Endothelial cell of umbilical vein (primary cell): ENCODE measurements at regions not wholly inside any gene's neighbourhood (a gene's known extent, or its start where the extent isn't known, plus 50 kb on each side); places are given as distances from the start of the nearest gene placed in this dataset.

Experiments used
- BruUV-seq: library from RNA; stranded (reverse); fragments of 400-500 nt; replicated peaks from 2 replicates; lab custom pipeline; 2021; lab: Mats Ljungman, UMichigan
- CTCF ChIA-PET: fragments of 300-600, 350-600 bp; sonication (Branson Sonifier 250); formaldehyde crosslinking; loops from one replicate; lab custom pipeline; 2021; ENCODE audit warnings: antibody characterized with exemption, inconsistent platforms; lab: Charles Lee
- POLR2A ChIA-PET: fragments of 300-600, 350-600 bp; sonication (Branson Sonifier 250); formaldehyde crosslinking; loops from one replicate; lab custom pipeline; 2021; ENCODE audit warnings: antibody characterized with exemption, inconsistent platforms; lab: Charles Lee
- DNase-seq: peaks from one replicate; pipeline ENCODE4 v3.0.0-alpha.2; 2011; ENCODE audit warnings: low read depth, low spot score
- FAIRE-seq: peaks from 2 replicates; lab custom pipeline; 2011; peaks lifted over from hg19 to GRCh38; lab: Jason Lieb, UNC
- H2AFZ ChIP-seq: 2 replicates; pipeline ENCODE4 v1.6.0; 2012; ENCODE audit warnings: low read depth, low read length, control low read depth, inconsistent platforms
- H3K27ac ChIP-seq: 2 replicates; pipeline ENCODE4 v1.5.1; 2011; ENCODE audit warnings: low read depth, mild to moderate bottlenecking, control low read depth, low read length, moderate library complexity; ENCODE audit not compliant: insufficient read depth
- H3K27me3 ChIP-seq, 2 experiments: 2 replicates each; pipeline versions ENCODE4 v1.6.0 to v1.6.1; 2011; ENCODE audit warnings: low read length in 2 of 2, mixed read lengths in 1 of 2; ENCODE audit not compliant: control insufficient read depth in 2 of 2, insufficient read depth in 2 of 2
- H3K36me3 ChIP-seq, 2 experiments: 2 replicates in 1 of 2; 3 replicates in 1 of 2; pipeline ENCODE4 v1.5.1; 2011; ENCODE audit warnings: low read length in 2 of 2, mild to moderate bottlenecking in 1 of 2, moderate library complexity in 1 of 2; ENCODE audit not compliant: control insufficient read depth in 2 of 2, insufficient read depth in 2 of 2; ENCODE audit errors: extremely low read depth in 1 of 2
- H3K4me1 ChIP-seq: 3 replicates; pipeline ENCODE4 v1.5.1; 2011; ENCODE audit warnings: mild to moderate bottlenecking, low read length; ENCODE audit not compliant: control insufficient read depth, insufficient read depth; ENCODE audit errors: extremely low read depth
- H3K4me2 ChIP-seq: 2 replicates; pipeline ENCODE4 v1.6.1; 2011; ENCODE audit warnings: low read length, control low read depth, mixed read lengths; ENCODE audit not compliant: insufficient read depth
- H3K4me3 ChIP-seq, 3 experiments: fragments of 200-600 bp in 1 of 3; sonication (generic), shearing (Covaris generic) in 1 of 3; replicated peaks in 1 of 3; 2 replicates each; pipeline ENCODE4 v1.5.1; 2011 to 2016; ENCODE audit warnings: control low read depth in 3 of 3, low read length in 3 of 3, mild to moderate bottlenecking in 2 of 3, inconsistent platforms in 1 of 3, low read depth in 1 of 3, moderate library complexity in 1 of 3; ENCODE audit not compliant: insufficient read depth in 1 of 3
- H3K79me2 ChIP-seq: 2 replicates; pipeline ENCODE4 v1.6.0; 2012; ENCODE audit warnings: low read length, inconsistent platforms; ENCODE audit not compliant: control insufficient read depth, insufficient read depth
- H3K9ac ChIP-seq: replicated peaks from 2 replicates; pipeline ENCODE3; 2011; ENCODE audit warnings: low read length, control low read depth; ENCODE audit not compliant: insufficient read depth; ENCODE audit errors: extremely low read depth
- H3K9me1 ChIP-seq: replicated peaks from 3 replicates; pipeline ENCODE4 v1.6.0; 2011; ENCODE audit warnings: mild to moderate bottlenecking, low read length; ENCODE audit not compliant: control insufficient read depth, insufficient read depth; ENCODE audit errors: extremely low read depth
- H3K9me3 ChIP-seq: replicated peaks from 2 replicates; pipeline ENCODE4 v1.5.1; 2012; ENCODE audit warnings: low read length, inconsistent platforms; ENCODE audit not compliant: control insufficient read depth, insufficient read depth
- H4K20me1 ChIP-seq: replicated peaks from 2 replicates; pipeline ENCODE3; 2011; ENCODE audit warnings: mild to moderate bottlenecking, low read length; ENCODE audit not compliant: control insufficient read depth, insufficient read depth; ENCODE audit errors: extremely low read depth
- EZH2 ChIP-seq: IDR thresholded peaks from 2 replicates; pipeline ENCODE4 v1.6.1; 2012; ENCODE audit warnings: borderline replicate concordance, low read depth, mild to moderate bottlenecking, moderate library complexity, low read length, inconsistent platforms; ENCODE audit not compliant: severe bottlenecking
- FOS ChIP-seq: IDR thresholded peaks from 2 replicates; pipeline ENCODE4 v1.6.1; 2011; ENCODE audit warnings: mild to moderate bottlenecking, low read length, moderate library complexity, borderline replicate concordance; ENCODE audit not compliant: insufficient read depth
- GATA2 ChIP-seq: IDR thresholded peaks from 2 replicates; pipeline ENCODE4 v1.7.0; 2011; ENCODE audit warnings: low read depth, mild to moderate bottlenecking, moderate library complexity, mixed read lengths, low read length; ENCODE audit not compliant: insufficient read length, insufficient read depth
- JUN ChIP-seq: IDR thresholded peaks from 2 replicates; pipeline ENCODE4 v1.6.1; 2011; ENCODE audit warnings: borderline replicate concordance, low read depth; ENCODE audit not compliant: insufficient read length, insufficient read depth
- MYC ChIP-seq: IDR thresholded peaks from one replicate; pipeline ENCODE4 v1.6.1; 2011; ENCODE audit warnings: mild to moderate bottlenecking, low read depth, low read length
- POLR2A ChIP-seq: IDR thresholded peaks from 2 replicates; pipeline ENCODE4 v1.6.1; 2012; ENCODE audit warnings: low read depth, mild to moderate bottlenecking, control low read depth, low read length
- POLR2AphosphoS5 ChIP-seq: IDR thresholded peaks from 2 replicates; pipeline ENCODE4 v1.6.1; 2012; ENCODE audit warnings: low read depth, mild to moderate bottlenecking, control low read depth, low read length, moderate library complexity; ENCODE audit not compliant: insufficient read depth
- dilution Hi-C: fragments of 300-500 bp; cut with MboI; formaldehyde crosslinking; loops from one replicate; pipeline ENCODE4 v1.15.0; 2019; ENCODE audit warnings: low sequenced_read_pairs; ENCODE audit not compliant: extremely low pct_ligation_motif_present
- intact Hi-C: fragments of 100-400 bp; cut with micrococcal nuclease; formaldehyde crosslinking; loops from one replicate; pipeline ENCODE4 v1.10.0; 2022
- TF ChIP-seq, protein P1 (sequence below): IDR thresholded peaks from 2 replicates; pipeline ENCODE4 v1.6.1; 2011; ENCODE audit not compliant: insufficient read depth, insufficient read length
- TF ChIP-seq, protein P2 (sequence below), 2 donors: IDR thresholded peaks; 1 replicate in 1 of 2; 2 replicates in 1 of 2; pipeline ENCODE4 v1.5.1; 2011; ENCODE audit warnings: low read length in 2 of 2, mild to moderate bottlenecking in 2 of 2, moderate library complexity in 2 of 2, control low read depth in 1 of 2, inconsistent platforms in 1 of 2, low read depth in 1 of 2; ENCODE audit not compliant: insufficient read depth in 1 of 2; ENCODE audit errors: extremely low read depth in 1 of 2

DNA sequence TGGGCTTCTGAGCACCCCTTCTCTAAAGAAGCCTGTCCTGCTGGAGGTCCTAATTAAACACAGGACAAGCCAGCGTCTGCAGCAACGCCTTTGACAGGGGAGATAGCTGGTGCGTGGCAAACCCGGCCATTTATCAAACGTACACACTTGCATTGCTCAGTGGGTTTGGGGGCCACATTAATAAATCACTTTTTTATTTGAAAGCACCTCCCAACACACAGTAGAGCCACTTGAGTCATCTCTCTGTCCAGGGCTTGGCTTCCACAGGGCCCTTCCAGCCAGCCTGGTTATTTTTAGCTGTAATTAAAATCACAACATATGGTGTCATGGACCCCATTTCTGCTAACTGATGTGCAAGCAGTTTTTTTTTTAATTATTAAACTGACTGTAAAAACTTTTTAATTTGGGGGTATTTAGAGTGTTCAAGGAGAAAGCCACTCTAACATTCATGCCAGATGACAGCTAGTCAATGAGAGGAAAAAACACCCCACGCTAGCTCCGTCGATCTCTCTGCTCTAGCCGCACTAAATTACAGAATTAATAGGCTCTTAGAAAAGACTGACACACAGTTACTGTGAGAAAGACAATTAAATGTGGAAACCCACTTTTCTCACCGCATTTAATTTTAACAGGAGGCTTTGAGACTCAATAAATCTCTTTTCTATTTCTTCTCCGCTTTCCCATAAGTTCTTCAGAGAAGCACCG lies 201.0 kb upstream of the WSCD1 start:
- ChIA-PET CTCF (no interaction called here), POLR2A (no interaction called here)
- Histone ChIP-seq H2AFZ (no peak overlapping the region), H3K79me2 (no peaks in the 10 kb centered on the region), H3K4me1 (peaks cover 7% of the 10 kb centered on the region), H3K4me3 (no peak overlapping the region), H4K20me1 (no peaks in the 10 kb centered on the region), H3K27ac (no peak overlapping the region), H3K27me3 (no peaks in the 10 kb centered on the region), H3K36me3 (no peaks in the 10 kb centered on the region), H3K4me2 (no peak overlapping the region), H3K9me1 (no peaks in the 10 kb centered on the region), H3K9ac (no peak overlapping the region), H3K9me3 (no peaks in the 10 kb centered on the region)
- intact Hi-C loops, result no loop called here
- DNase-seq (no peak), FAIRE-seq (no peak)
- TF ChIP-seq EZH2 (no peak), GATA2 (no peak), POLR2AphosphoS5 (no peak), JUN (no peak), FOS (no peak), MYC (no peak), POLR2A (no peak)
- TF ChIP-seq, protein P1, sequence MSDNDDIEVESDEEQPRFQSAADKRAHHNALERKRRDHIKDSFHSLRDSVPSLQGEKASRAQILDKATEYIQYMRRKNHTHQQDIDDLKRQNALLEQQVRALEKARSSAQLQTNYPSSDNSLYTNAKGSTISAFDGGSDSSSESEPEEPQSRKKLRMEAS, result no peak
- TF ChIP-seq, protein P2, sequence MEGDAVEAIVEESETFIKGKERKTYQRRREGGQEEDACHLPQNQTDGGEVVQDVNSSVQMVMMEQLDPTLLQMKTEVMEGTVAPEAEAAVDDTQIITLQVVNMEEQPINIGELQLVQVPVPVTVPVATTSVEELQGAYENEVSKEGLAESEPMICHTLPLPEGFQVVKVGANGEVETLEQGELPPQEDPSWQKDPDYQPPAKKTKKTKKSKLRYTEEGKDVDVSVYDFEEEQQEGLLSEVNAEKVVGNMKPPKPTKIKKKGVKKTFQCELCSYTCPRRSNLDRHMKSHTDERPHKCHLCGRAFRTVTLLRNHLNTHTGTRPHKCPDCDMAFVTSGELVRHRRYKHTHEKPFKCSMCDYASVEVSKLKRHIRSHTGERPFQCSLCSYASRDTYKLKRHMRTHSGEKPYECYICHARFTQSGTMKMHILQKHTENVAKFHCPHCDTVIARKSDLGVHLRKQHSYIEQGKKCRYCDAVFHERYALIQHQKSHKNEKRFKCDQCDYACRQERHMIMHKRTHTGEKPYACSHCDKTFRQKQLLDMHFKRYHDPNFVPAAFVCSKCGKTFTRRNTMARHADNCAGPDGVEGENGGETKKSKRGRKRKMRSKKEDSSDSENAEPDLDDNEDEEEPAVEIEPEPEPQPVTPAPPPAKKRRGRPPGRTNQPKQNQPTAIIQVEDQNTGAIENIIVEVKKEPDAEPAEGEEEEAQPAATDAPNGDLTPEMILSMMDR (IDR thresholded peaks at IDR 0.05; ENCODE audit: extremely low read depth in 1 of 2, insufficient read depth in 1 of 2, low read depth in 1 of 2, low read length in 2 of 2), result no peak
- dilution Hi-C loops, result no loop called here
- BruUV-seq, result no TSS peak
